DND-41 (cell line): ENCODE measurements at regions not wholly inside any gene's neighbourhood (a gene's known extent, or its start where the extent isn't known, plus 50 kb on each side); places are given as distances from the start of the nearest gene placed in this dataset.

Experiments
- EZH2 ChIP-seq: IDR thresholded peaks from 3 replicates; pipeline ENCODE4 v1.6.1; 2012; ENCODE audit warnings: borderline replicate concordance, low read depth, mild to moderate bottlenecking, moderate library complexity, low read length, inconsistent platforms; ENCODE audit not compliant: severe bottlenecking
- TF ChIP-seq, protein P1 (sequence below): IDR thresholded peaks from 2 replicates; pipeline ENCODE4 v1.5.1; 2012; ENCODE audit warnings: borderline replicate concordance, low read length, moderate library complexity, mild to moderate bottlenecking; ENCODE audit not compliant: poor library complexity, severe bottlenecking; ENCODE audit errors: extremely low read depth

DNA sequence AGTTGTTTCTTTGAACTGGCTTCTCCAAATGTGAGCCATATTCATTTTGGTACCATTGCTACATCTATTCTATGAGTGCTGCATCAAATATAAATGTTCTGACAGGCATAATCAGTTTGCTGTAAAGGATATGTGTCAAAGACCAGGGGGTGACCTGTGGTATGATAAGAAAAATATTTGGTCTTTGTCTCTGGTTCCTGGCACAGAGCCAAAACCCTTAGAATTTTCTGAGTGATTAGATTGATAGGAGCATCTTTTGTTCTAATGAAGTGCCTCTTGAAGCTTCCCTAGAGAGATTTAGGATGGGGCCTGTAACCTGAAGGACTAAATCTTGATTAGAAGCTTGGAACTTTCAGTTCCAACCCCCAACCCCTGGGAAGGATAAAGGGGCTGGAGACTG, 256.3 kb downstream of the NNT start:
- TF ChIP-seq, protein P1, sequence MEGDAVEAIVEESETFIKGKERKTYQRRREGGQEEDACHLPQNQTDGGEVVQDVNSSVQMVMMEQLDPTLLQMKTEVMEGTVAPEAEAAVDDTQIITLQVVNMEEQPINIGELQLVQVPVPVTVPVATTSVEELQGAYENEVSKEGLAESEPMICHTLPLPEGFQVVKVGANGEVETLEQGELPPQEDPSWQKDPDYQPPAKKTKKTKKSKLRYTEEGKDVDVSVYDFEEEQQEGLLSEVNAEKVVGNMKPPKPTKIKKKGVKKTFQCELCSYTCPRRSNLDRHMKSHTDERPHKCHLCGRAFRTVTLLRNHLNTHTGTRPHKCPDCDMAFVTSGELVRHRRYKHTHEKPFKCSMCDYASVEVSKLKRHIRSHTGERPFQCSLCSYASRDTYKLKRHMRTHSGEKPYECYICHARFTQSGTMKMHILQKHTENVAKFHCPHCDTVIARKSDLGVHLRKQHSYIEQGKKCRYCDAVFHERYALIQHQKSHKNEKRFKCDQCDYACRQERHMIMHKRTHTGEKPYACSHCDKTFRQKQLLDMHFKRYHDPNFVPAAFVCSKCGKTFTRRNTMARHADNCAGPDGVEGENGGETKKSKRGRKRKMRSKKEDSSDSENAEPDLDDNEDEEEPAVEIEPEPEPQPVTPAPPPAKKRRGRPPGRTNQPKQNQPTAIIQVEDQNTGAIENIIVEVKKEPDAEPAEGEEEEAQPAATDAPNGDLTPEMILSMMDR, result no peak
- no peak for TF ChIP-seq EZH2
